Esophagus muscularis mucosa (tissue), 4 donors: ENCODE measurements at regions not wholly inside any gene's neighbourhood (a gene's known extent, or its start where the extent isn't known, plus 50 kb on each side); places are given as distances from the start of the nearest gene placed in this dataset.

ENCODE experiments used
- DNase-seq: peaks from one replicate; pipeline ENCODE4 v3.0.0-alpha.2; 2017; ENCODE audit errors: extremely low spot score
- H3K27ac ChIP-seq, 4 donors: fragments of 200-600 bp; sonication (generic); replicated peaks in 1 of 4; 1 replicate in 3 of 4; 2 replicates in 1 of 4; pipeline ENCODE4 v1.5.1; 2016 to 2019; ENCODE audit warnings: mild to moderate bottlenecking in 1 of 4
- H3K27me3 ChIP-seq, 4 donors: fragments of 200-600 bp; sonication (generic); one replicate each; pipeline versions ENCODE4 v1.5.1 to v1.6.0; 2016 to 2019
- H3K36me3 ChIP-seq, 4 donors: fragments of 200-600 bp; sonication (generic); one replicate each; pipeline ENCODE4 v1.5.1; 2016 to 2019
- H3K4me1 ChIP-seq, 4 donors: fragments of 200-600 bp; sonication (generic); one replicate each; pipeline ENCODE4 v1.5.1; 2016 to 2019
- H3K4me3 ChIP-seq, 4 donors: fragments of 200-600 bp; sonication (generic); 1 replicate in 2 of 4; 2 replicates in 2 of 4; pipeline ENCODE4 v1.5.1; 2016 to 2019; ENCODE audit warnings: mild to moderate bottlenecking in 4 of 4, moderate library complexity in 1 of 4
- H3K9me3 ChIP-seq, 4 donors: fragments of 200-600 bp; sonication (generic); 1 replicate in 3 of 4; 2 replicates in 1 of 4; pipeline ENCODE4 v1.5.1; 2016 to 2019
- CTCF ChIP-seq, 3 experiments: fragments of 200-600 bp in 2 of 3; fragments of 450-650 bp in 1 of 3; sonication (generic) in 2 of 3; IDR thresholded peaks; one replicate each; pipeline ENCODE4 v1.5.1; 2017 to 2019; ENCODE audit warnings: antibody characterized with exemption in 3 of 3, mild to moderate bottlenecking in 2 of 3, moderate library complexity in 1 of 3
- EP300 ChIP-seq: sonication (generic); formaldehyde crosslinking; IDR thresholded peaks from one replicate; pipeline ENCODE4 v1.6.1; 2017; ENCODE audit warnings: antibody characterized with exemption
- POLR2A ChIP-seq: fragments of 450-650 bp; IDR thresholded peaks from one replicate; pipeline ENCODE4 v1.6.1; 2017; ENCODE audit warnings: antibody characterized with exemption, moderate library complexity, mild to moderate bottlenecking, low read depth
- POLR2AphosphoS5 ChIP-seq, 2 donors: sonication (generic); formaldehyde crosslinking; IDR thresholded peaks; one replicate each; pipeline ENCODE4 v1.6.1; 2017; ENCODE audit warnings: antibody characterized with exemption in 2 of 2
- WGBS: methylation state at CpG from one replicate; pipeline ENCODE4 v1.1.5; 2018; 5-methylcytosine and 5-hydroxymethylcytosine counted together
- intact Hi-C: fragments of 100-400 bp; cut with DNase I; formaldehyde crosslinking; loops from one replicate; pipeline ENCODE4 v1.15.1; 2023

- no peak overlapping the region for H3K27ac ChIP-seq
- H3K27me3 ChIP-seq = no peaks in the 10 kb centered on the region
- no peak for DNase-seq
- WGBS = 87% methylated on average over 8 of the region's 8 CpGs
- H3K4me3 ChIP-seq = no peak overlapping the region
- TF ChIP-seq POLR2A = no peak
- no peak for TF ChIP-seq POLR2AphosphoS5 (IDR thresholded peaks at IDR 0.05)
- no peak for TF ChIP-seq CTCF (IDR thresholded peaks at IDR 0.05)
- H3K36me3 ChIP-seq = no peaks in the 10 kb centered on the region
- no peaks in the 10 kb centered on the region for H3K4me1 ChIP-seq
- H3K9me3 ChIP-seq = peaks cover 0 to 14% (median 4%) of the 10 kb centered on the region in 4 donors
- intact Hi-C loops = no loop called here
Measured at GRCh38 chr7:120110169-120110568, 162.8 kb upstream of the KCND2 start.

- TF ChIP-seq POLR2AphosphoS5 (IDR thresholded peaks at IDR 0.05) (no peak), CTCF (IDR thresholded peaks at IDR 0.05) (no peak), POLR2A (no peak), EP300 (no peak)
- no peak overlapping the region for H3K4me3 ChIP-seq
- H3K4me1 ChIP-seq = no peaks in the 10 kb centered on the region
- DNase-seq = no peak
- H3K27me3 ChIP-seq = no peaks in the 10 kb centered on the region
- intact Hi-C loops = no loop called here
- peaks cover 0 to 14% (median 4%) of the 10 kb centered on the region in 4 donors for H3K9me3 ChIP-seq
- no peaks in the 10 kb centered on the region for H3K36me3 ChIP-seq
- H3K27ac ChIP-seq = no peak overlapping the region
- 81% methylated on average over 5 of the region's 5 CpGs for WGBS
Measured at GRCh38 chr7:120114626-120115025, 158.3 kb upstream of the KCND2 start.

- Histone ChIP-seq H3K36me3 (no peaks in the 10 kb centered on the region), H3K27me3 (no peaks in the 10 kb centered on the region), H3K4me1 (no peaks in the 10 kb centered on the region), H3K27ac (no peak overlapping the region), H3K4me3 (no peak overlapping the region), H3K9me3 (no peaks in the 10 kb centered on the region)
- intact Hi-C loops = loop anchor here (10.0 kb wide), 1 partner anchor 61 kb away; no protein-coding TSS in a partner anchor
- TF ChIP-seq CTCF (IDR thresholded peaks at IDR 0.05) (no peak), POLR2A (no peak), EP300 (no peak), POLR2AphosphoS5 (IDR thresholded peaks at IDR 0.05) (no peak)
- 88% methylated on average over 1 of the region's 1 CpG for WGBS
- DNase-seq = no peak
Measured at GRCh38 chr7:120123528-120123927, 149.4 kb upstream of the KCND2 start.

- H3K4me1 ChIP-seq = no peaks in the 10 kb centered on the region
- intact Hi-C loops = no loop called here
Measured at GRCh38 chr7:120131096-120131839, 141.7 kb upstream of the KCND2 start.

More at GRCh38 chr7:120131096-120131839, 141.7 kb upstream of the KCND2 start:
- H3K9me3 ChIP-seq = peaks cover 0 to 9% (median 6%) of the 10 kb centered on the region in 4 donors
- no peak overlapping the region for H3K4me3 ChIP-seq
- 80% methylated on average over 5 of the region's 5 CpGs for WGBS
- H3K27ac ChIP-seq = no peak overlapping the region
- no peaks in the 10 kb centered on the region for H3K27me3 ChIP-seq
- TF ChIP-seq POLR2A (no peak), EP300 (no peak), CTCF (IDR thresholded peaks at IDR 0.05) (no peak), POLR2AphosphoS5 (IDR thresholded peaks at IDR 0.05) (no peak)
- H3K36me3 ChIP-seq = no peaks in the 10 kb centered on the region
- no peak for DNase-seq
